Mesenchymal stem cell (in vitro differentiated cells and primary cell): ENCODE measurements at regions not wholly inside any gene's neighbourhood (a gene's known extent, or its start where the extent isn't known, plus 50 kb on each side); places are given as distances from the start of the nearest gene placed in this dataset.

Experiments
- DNase-seq: peaks from one replicate; pipeline ENCODE4 v3.0.0-alpha.2; 2013
- H2AFZ ChIP-seq: one replicate; pipeline ENCODE4 v1.6.1; 2013; ENCODE audit warnings: low read depth, mild to moderate bottlenecking, control low read depth, inconsistent platforms, low read length, moderate library complexity
- H2AK5ac ChIP-seq: 2 replicates; pipeline ENCODE4 v1.6.1; 2013; ENCODE audit warnings: low read length, moderate library complexity, mild to moderate bottlenecking, inconsistent platforms; ENCODE audit not compliant: severe bottlenecking
- H2BK120ac ChIP-seq: one replicate; pipeline ENCODE4 v1.6.1; 2013; ENCODE audit warnings: low read depth, mild to moderate bottlenecking, inconsistent platforms, low read length, moderate library complexity
- H2BK12ac ChIP-seq, 2 experiments: one replicate each; pipeline ENCODE4 v1.6.1; 2013; ENCODE audit warnings: inconsistent platforms in 2 of 2, low read length in 2 of 2, mild to moderate bottlenecking in 2 of 2, moderate library complexity in 2 of 2, control low read depth in 1 of 2
- H2BK15ac ChIP-seq: one replicate; pipeline ENCODE4 v1.6.1; 2013; ENCODE audit warnings: mild to moderate bottlenecking, low read depth, inconsistent platforms; ENCODE audit not compliant: poor library complexity, severe bottlenecking
- H2BK5ac ChIP-seq: 2 replicates; pipeline ENCODE4 v1.6.1; 2013; ENCODE audit warnings: low read depth, mild to moderate bottlenecking, low read length, control low read depth, inconsistent platforms; ENCODE audit not compliant: poor library complexity, severe bottlenecking
- H3K14ac ChIP-seq, 2 experiments: one replicate each; pipeline ENCODE4 v1.6.1; 2013; ENCODE audit warnings: inconsistent platforms in 2 of 2, low read length in 2 of 2, control low read depth in 1 of 2, mild to moderate bottlenecking in 1 of 2, moderate library complexity in 1 of 2
- H3K18ac ChIP-seq, 2 experiments: one replicate each; pipeline ENCODE4 v1.6.1; 2013; ENCODE audit warnings: inconsistent platforms in 2 of 2, low read length in 2 of 2, control low read depth in 1 of 2, low read depth in 1 of 2, mild to moderate bottlenecking in 1 of 2
- H3K23ac ChIP-seq, 2 experiments: one replicate each; pipeline ENCODE4 v1.6.1; 2013; ENCODE audit warnings: inconsistent platforms in 2 of 2, low read length in 2 of 2, mild to moderate bottlenecking in 2 of 2, moderate library complexity in 2 of 2, control low read depth in 1 of 2
- H3K27ac ChIP-seq: 2 replicates; pipeline ENCODE4 v1.5.1; 2013; ENCODE audit warnings: mild to moderate bottlenecking, moderate library complexity, low read length, control low read depth, inconsistent platforms; ENCODE audit not compliant: poor library complexity, severe bottlenecking
- H3K27me3 ChIP-seq, 2 experiments: 2 replicates each; pipeline versions ENCODE4 v1.6.1 to v1.7.0; 2013; ENCODE audit warnings: low read length in 2 of 2, mild to moderate bottlenecking in 2 of 2, moderate library complexity in 2 of 2, control low read depth in 1 of 2, inconsistent platforms in 1 of 2; ENCODE audit not compliant: control insufficient read depth in 1 of 2, insufficient read depth in 1 of 2
- H3K36me3 ChIP-seq, 2 experiments: 2 replicates each; pipeline versions ENCODE4 v1.6.1 to v1.7.0; 2013; ENCODE audit warnings: low read length in 2 of 2, control low read depth in 1 of 2, inconsistent platforms in 1 of 2, low read depth in 1 of 2, mild to moderate bottlenecking in 1 of 2; ENCODE audit not compliant: insufficient read depth in 2 of 2, control insufficient read depth in 1 of 2
- H3K4ac ChIP-seq, 2 experiments: one replicate each; pipeline ENCODE4 v1.6.1; 2013; ENCODE audit warnings: inconsistent platforms in 2 of 2, low read length in 2 of 2, mild to moderate bottlenecking in 2 of 2, moderate library complexity in 2 of 2, control low read depth in 1 of 2, low read depth in 1 of 2
- H3K4me1 ChIP-seq: 2 replicates; pipeline ENCODE4 v1.6.1; 2013; ENCODE audit warnings: low read depth, low read length, control low read depth; ENCODE audit not compliant: control insufficient read depth, insufficient read depth
- H3K4me2 ChIP-seq: 2 replicates; pipeline ENCODE4 v1.6.1; 2013; ENCODE audit warnings: low read length, mild to moderate bottlenecking, inconsistent platforms; ENCODE audit not compliant: poor library complexity, severe bottlenecking
- H3K4me3 ChIP-seq, 2 experiments: 2 replicates each; pipeline versions ENCODE4 v1.5.1 to v1.7.0; 2013; ENCODE audit warnings: low read length in 2 of 2, mild to moderate bottlenecking in 2 of 2, control low read depth in 1 of 2, low read depth in 1 of 2; ENCODE audit not compliant: insufficient read depth in 1 of 2
- H3K79me1 ChIP-seq: replicated peaks from 2 replicates; pipeline ENCODE4 v1.6.1; 2013; ENCODE audit warnings: mild to moderate bottlenecking, control low read depth, low read length, inconsistent platforms; ENCODE audit not compliant: poor library complexity, severe bottlenecking
- H3K9ac ChIP-seq: 2 replicates; pipeline ENCODE4 v1.7.0; 2013; ENCODE audit warnings: mild to moderate bottlenecking, low read length, moderate library complexity
- H3K9me3 ChIP-seq: 2 replicates; pipeline ENCODE4 v1.7.0; 2013; ENCODE audit warnings: mild to moderate bottlenecking, low read length; ENCODE audit not compliant: control insufficient read depth
- H4K8ac ChIP-seq: one replicate; pipeline ENCODE4 v1.6.1; 2013; ENCODE audit warnings: inconsistent platforms, mild to moderate bottlenecking, low read length, moderate library complexity
- H4K91ac ChIP-seq: one replicate; pipeline ENCODE4 v1.6.1; 2013; ENCODE audit warnings: mild to moderate bottlenecking, low read length, inconsistent platforms
- WGBS: methylation state at CpG from one replicate; pipeline ENCODE4 v1.1.7; 2013; ENCODE audit warnings: mixed read lengths; 5-methylcytosine and 5-hydroxymethylcytosine counted together

DNA sequence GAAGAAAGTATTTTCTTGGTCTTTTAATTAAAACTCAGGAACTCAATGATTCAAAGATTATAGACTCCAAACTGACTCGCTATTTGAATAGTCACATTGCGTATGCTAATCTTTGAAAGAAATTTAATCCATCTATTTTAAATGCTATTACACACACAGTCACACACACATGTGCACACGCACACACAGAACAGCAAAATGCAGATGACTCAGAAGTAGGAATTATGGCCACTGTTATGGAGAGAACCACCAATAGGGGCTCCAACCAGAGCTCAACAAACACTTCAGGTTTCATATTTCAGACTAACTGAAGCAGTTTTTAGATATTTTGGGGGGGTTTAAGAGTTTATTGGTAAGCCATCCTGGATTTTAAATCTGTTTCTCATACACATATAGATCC, 1917.9 kb downstream of the EFNA5 start:
- H2BK15ac ChIP-seq = no peak overlapping the region
- WGBS = 97% methylated on average over 3 of the region's 3 CpGs

GRCh38 chr5:105751908-105752307, 1918.8 kb downstream of the EFNA5 start:
- no peak overlapping the region for H3K4me2 ChIP-seq
- H2AFZ ChIP-seq = no peak overlapping the region
- DNase-seq = no peak
- no peaks in the 10 kb centered on the region for H3K27me3 ChIP-seq
- H3K36me3 ChIP-seq = no peaks in the 10 kb centered on the region
- H3K79me1 ChIP-seq = no peaks in the 10 kb centered on the region
- no peak overlapping the region for H3K14ac ChIP-seq
- H2BK5ac ChIP-seq = no peak overlapping the region
- no peak overlapping the region for H3K9ac ChIP-seq
- H4K8ac ChIP-seq = no peak overlapping the region
- no peak overlapping the region for H4K91ac ChIP-seq
- no peak overlapping the region for H3K18ac ChIP-seq
- no peak overlapping the region for H2AK5ac ChIP-seq
- no peak overlapping the region for H2BK15ac ChIP-seq
- no peak overlapping the region for H2BK120ac ChIP-seq
- H3K27ac ChIP-seq = no peak overlapping the region
- H3K4ac ChIP-seq = no peak overlapping the region
- H3K23ac ChIP-seq = no peak overlapping the region
- no peak overlapping the region for H3K4me3 ChIP-seq
- H2BK12ac ChIP-seq = no peak overlapping the region
- no peaks in the 10 kb centered on the region for H3K4me1 ChIP-seq
- no peaks in the 10 kb centered on the region for H3K9me3 ChIP-seq

More for the DNA sequence above, 1917.9 kb downstream of the EFNA5 start:
- no peak overlapping the region for H2BK12ac ChIP-seq
- no peak overlapping the region for H3K14ac ChIP-seq
- DNase-seq = peak; percentile 2
- H2BK5ac ChIP-seq = no peak overlapping the region
- no peak overlapping the region for H2AFZ ChIP-seq
- no peaks in the 10 kb centered on the region for H3K9me3 ChIP-seq
- no peak overlapping the region for H2BK120ac ChIP-seq
- H3K4me2 ChIP-seq = no peak overlapping the region
- no peak overlapping the region for H3K18ac ChIP-seq
- H3K4me1 ChIP-seq = no peaks in the 10 kb centered on the region
- H3K23ac ChIP-seq = no peak overlapping the region
- H4K91ac ChIP-seq = no peak overlapping the region
- peak overlapping the region; percentile 61 for H3K27ac ChIP-seq
- H3K4me3 ChIP-seq = no peak overlapping the region
- H4K8ac ChIP-seq = no peak overlapping the region
- H2AK5ac ChIP-seq = peak overlapping the region; percentile 73
- H3K9ac ChIP-seq = no peak overlapping the region
- H3K36me3 ChIP-seq = no peaks in the 10 kb centered on the region
- no peaks in the 10 kb centered on the region for H3K27me3 ChIP-seq
- no peak overlapping the region for H3K4ac ChIP-seq
- no peaks in the 10 kb centered on the region for H3K79me1 ChIP-seq

DNA sequence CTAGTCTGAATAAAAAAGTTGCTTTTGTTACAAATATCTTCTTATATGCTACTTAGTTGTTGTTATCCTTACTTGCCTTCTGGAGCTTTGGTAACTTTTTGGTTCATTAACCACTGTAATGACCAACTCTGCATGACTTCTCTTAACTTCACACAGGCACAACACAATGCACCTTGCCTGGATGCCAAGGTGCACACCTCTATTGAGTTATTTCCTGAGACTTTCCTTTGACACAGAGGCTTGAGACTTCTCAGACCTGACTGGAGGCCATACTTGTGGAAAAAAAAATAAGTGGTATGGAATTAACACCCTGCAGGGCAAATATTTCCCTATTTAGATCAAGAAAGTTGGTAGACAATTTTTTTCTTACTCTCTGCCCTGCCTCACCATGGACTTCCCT, 1925.6 kb downstream of the EFNA5 start:
- no peak overlapping the region for H2BK120ac ChIP-seq
- peak overlapping the region; percentile 15 for H3K27ac ChIP-seq
- H3K9me3 ChIP-seq = no peaks in the 10 kb centered on the region
- H3K36me3 ChIP-seq = no peaks in the 10 kb centered on the region
- H3K79me1 ChIP-seq = no peaks in the 10 kb centered on the region
- H4K8ac ChIP-seq = no peak overlapping the region
- H3K14ac ChIP-seq = no peak overlapping the region
- no peak overlapping the region for H2BK12ac ChIP-seq
- H3K23ac ChIP-seq = no peak overlapping the region
- H2BK5ac ChIP-seq = no peak overlapping the region
- H2AK5ac ChIP-seq = no peak overlapping the region
- no peak overlapping the region for H2BK15ac ChIP-seq
- H2AFZ ChIP-seq = no peak overlapping the region
- no peak overlapping the region for H3K4ac ChIP-seq
- H3K18ac ChIP-seq = no peak overlapping the region
- H4K91ac ChIP-seq = no peak overlapping the region
- H3K27me3 ChIP-seq = no peaks in the 10 kb centered on the region
- DNase-seq = no peak
- peaks cover 2% of the 10 kb centered on the region for H3K4me1 ChIP-seq
- H3K9ac ChIP-seq = no peak overlapping the region
- no peak overlapping the region for H3K4me2 ChIP-seq
- H3K4me3 ChIP-seq = no peak overlapping the region

GRCh38 chr5:105740242-105740641, 1930.5 kb downstream of the EFNA5 start:
- no peak overlapping the region for H3K14ac ChIP-seq

More at GRCh38 chr5:105740242-105740641, 1930.5 kb downstream of the EFNA5 start:
- Histone ChIP-seq H2BK12ac (no peak overlapping the region), H3K36me3 (no peaks in the 10 kb centered on the region), H3K4me2 (no peak overlapping the region), H2BK120ac (no peak overlapping the region), H4K8ac (no peak overlapping the region), H3K4ac (no peak overlapping the region), H3K18ac (no peak overlapping the region), H3K23ac (no peak overlapping the region), H3K4me3 (no peak overlapping the region), H3K4me1 (peaks cover 2% of the 10 kb centered on the region), H4K91ac (no peak overlapping the region), H2BK5ac (no peak overlapping the region), H2AK5ac (no peak overlapping the region), H3K9me3 (no peaks in the 10 kb centered on the region), H3K27ac (no peak overlapping the region), H3K9ac (no peak overlapping the region), H3K27me3 (no peaks in the 10 kb centered on the region), H2AFZ (no peak overlapping the region), H2BK15ac (no peak overlapping the region), H3K79me1 (no peaks in the 10 kb centered on the region)
- WGBS = 86% methylated on average over 3 of the region's 3 CpGs
- DNase-seq = no peak
